ENCODE measurements at regions not wholly inside any gene's neighbourhood (a gene's known extent, or its start where the extent isn't known, plus 50 kb on each side); places are given as distances from the start of the nearest gene placed in this dataset.

- Histone ChIP-seq H2AFZ (ENCODE audit: control insufficient read depth, low read length) (no peak overlapping the region), H4K20me1 (ENCODE audit: control insufficient read depth, extremely low read depth, insufficient read depth, low read length) (no peaks in the 10 kb centered on the region), H3K9me3 (ENCODE audit: control insufficient read depth, low read depth, low read length) (no peaks in the 10 kb centered on the region), H3K9me1 (ENCODE audit: control insufficient read depth, extremely low read depth, insufficient read depth, low read length) (no peaks in the 10 kb centered on the region), H3K27ac (ENCODE audit: control insufficient read depth, insufficient read depth, low read length) (no peak overlapping the region), H3K79me2 (ENCODE audit: control insufficient read depth, insufficient read depth, low read length) (no peaks in the 10 kb centered on the region), H3K9ac (ENCODE audit: control insufficient read depth, extremely low read depth, insufficient read depth, low read length) (no peak overlapping the region), H3K4me3 (ENCODE audit: control insufficient read depth in 2 of 3, extremely low read depth in 1 of 3, insufficient read depth in 2 of 3, low read depth in 1 of 3, low read length in 3 of 3) (no peak overlapping the region), H3K27me3 (ENCODE audit: control insufficient read depth, extremely low read depth, insufficient read depth, low read length) (no peaks in the 10 kb centered on the region), H3K4me2 (ENCODE audit: control insufficient read depth, extremely low read depth, insufficient read depth, low read depth, low read length) (no peak overlapping the region), H3K36me3 (ENCODE audit: control insufficient read depth in 2 of 2, extremely low read depth in 1 of 2, insufficient read depth in 2 of 2, low read length in 2 of 2) (no peaks in the 10 kb centered on the region), H3K4me1 (ENCODE audit: control insufficient read depth, extremely low read depth, insufficient read depth, low read length) (no peaks in the 10 kb centered on the region)
- no peak for TF ChIP-seq CTCF (optimal IDR thresholded peaks at IDR 0.05 in 1 of 3, IDR thresholded peaks at IDR 0.05 in 1 of 3, conservative IDR thresholded peaks at IDR 0.05 in 1 of 3; ENCODE audit: extremely low read depth in 1 of 3, insufficient read depth in 2 of 3, low read length in 3 of 3)
- FAIRE-seq: no peak
- DNase-seq (ENCODE audit: low read depth, low spot score): no peak
- dilution Hi-C loops (cut with MboI; ENCODE audit: extremely low pct_ligation_motif_present, low sequenced_read_pairs): no loop called here
Measured at GRCh38 chr16:52785653-52786052, 238.7 kb upstream of the TOX3 start.

GRCh38 chr16:52783616-52784015 lies 236.7 kb upstream of the TOX3 start:
- no peak overlapping the region for H3K4me2 ChIP-seq (ENCODE audit: control insufficient read depth, extremely low read depth, insufficient read depth, low read depth, low read length)
- no peak overlapping the region for H3K27ac ChIP-seq (ENCODE audit: control insufficient read depth, insufficient read depth, low read length)
- H3K9ac ChIP-seq (ENCODE audit: control insufficient read depth, extremely low read depth, insufficient read depth, low read length): no peak overlapping the region
- H3K4me1 ChIP-seq (ENCODE audit: control insufficient read depth, extremely low read depth, insufficient read depth, low read length): no peaks in the 10 kb centered on the region
- H3K36me3 ChIP-seq (ENCODE audit: control insufficient read depth in 2 of 2, extremely low read depth in 1 of 2, insufficient read depth in 2 of 2, low read length in 2 of 2): no peaks in the 10 kb centered on the region
- no peaks in the 10 kb centered on the region for H4K20me1 ChIP-seq (ENCODE audit: control insufficient read depth, extremely low read depth, insufficient read depth, low read length)
- H3K79me2 ChIP-seq (ENCODE audit: control insufficient read depth, insufficient read depth, low read length): no peaks in the 10 kb centered on the region
- no peaks in the 10 kb centered on the region for H3K27me3 ChIP-seq (ENCODE audit: control insufficient read depth, extremely low read depth, insufficient read depth, low read length)
- H3K4me3 ChIP-seq (ENCODE audit: control insufficient read depth in 2 of 3, extremely low read depth in 1 of 3, insufficient read depth in 2 of 3, low read depth in 1 of 3, low read length in 3 of 3): no peak overlapping the region
- no peaks in the 10 kb centered on the region for H3K9me3 ChIP-seq (ENCODE audit: control insufficient read depth, low read depth, low read length)
- no peak overlapping the region for H2AFZ ChIP-seq (ENCODE audit: control insufficient read depth, low read length)
- no peak for DNase-seq (ENCODE audit: low read depth, low spot score)
- no peaks in the 10 kb centered on the region for H3K9me1 ChIP-seq (ENCODE audit: control insufficient read depth, extremely low read depth, insufficient read depth, low read length)
- no peak for FAIRE-seq
- TF ChIP-seq CTCF (optimal IDR thresholded peaks at IDR 0.05 in 1 of 3, IDR thresholded peaks at IDR 0.05 in 1 of 3, conservative IDR thresholded peaks at IDR 0.05 in 1 of 3; ENCODE audit: extremely low read depth in 1 of 3, insufficient read depth in 2 of 3, low read length in 3 of 3) (no peak), EZH2 (IDR thresholded peaks at IDR 0.05; ENCODE audit: low read length) (no peak)
- dilution Hi-C loops (cut with MboI; ENCODE audit: extremely low pct_ligation_motif_present, low sequenced_read_pairs): no loop called here

Measured in keratinocyte (primary cell).